Hypothalamus (tissue), 51 donors: ENCODE measurements at regions not wholly inside any gene's neighbourhood (a gene's known extent, or its start where the extent isn't known, plus 50 kb on each side); places are given as distances from the start of the nearest gene placed in this dataset.

Experiments
- DNase-seq, 51 donors: peaks; one replicate each; lab custom pipeline; 2025; lab: John Stamatoyannopoulos, UW

GRCh38 chr4:184879271-184879670 lies 53.5 kb upstream of the ACSL1 start:
- DNase-seq, result no peak

GRCh38 chr4:184882276-184882675 lies 56.5 kb upstream of the ACSL1 start:
- DNase-seq, result no peak

- DNase-seq, result no peak
These were observed 57.3 kb upstream of the ACSL1 start for GRCh38 chr4:184883024-184883423.

- no peak for DNase-seq
These were observed 59.1 kb upstream of the ACSL1 start for GRCh38 chr4:184884883-184885282.

GRCh38 chr4:184885602-184886001 lies 59.8 kb upstream of the ACSL1 start:
- DNase-seq, result no peak

- no peak for DNase-seq
These were observed 61.6 kb upstream of the ACSL1 start for GRCh38 chr4:184887333-184887732.

- no peak for DNase-seq
These were observed 62.2 kb upstream of the ACSL1 start for GRCh38 chr4:184887947-184888346.

- DNase-seq, result no peak
These were observed 64.0 kb upstream of the ACSL1 start for GRCh38 chr4:184889666-184890335.

- DNase-seq, result no peak
These were observed 64.7 kb upstream of the ACSL1 start for GRCh38 chr4:184890499-184890898.

- DNase-seq, result no peak
These were observed 66.1 kb upstream of the ACSL1 start for GRCh38 chr4:184891816-184892397.

GRCh38 chr4:184892999-184893398 lies 67.2 kb upstream of the ACSL1 start:
- DNase-seq, result no peak

GRCh38 chr4:184893801-184894571 lies 68.2 kb upstream of the ACSL1 start:
- DNase-seq, result no peak

- no peak for DNase-seq
These were observed 69.4 kb upstream of the ACSL1 start for GRCh38 chr4:184895012-184895695.

GRCh38 chr4:184896868-184897715 lies 71.3 kb upstream of the ACSL1 start:
- DNase-seq, result peak in 1 of 51 donors; percentile 14

- peak in 8 of 51 donors; percentile 2 to 21 (median 11) for DNase-seq
These were observed 72.1 kb upstream of the ACSL1 start for GRCh38 chr4:184897895-184898294.

- DNase-seq, result no peak
These were observed 73.0 kb upstream of the ACSL1 start for GRCh38 chr4:184898793-184899192.

- DNase-seq, result no peak
These were observed 73.7 kb upstream of the ACSL1 start for GRCh38 chr4:184899261-184900134.

GRCh38 chr4:184900184-184900583 lies 74.4 kb upstream of the ACSL1 start:
- DNase-seq, result no peak

GRCh38 chr4:184902550-184902949 lies 76.8 kb upstream of the ACSL1 start:
- no peak for DNase-seq
